IPS-11a (cell line): ENCODE measurements at regions not wholly inside any gene's neighbourhood (a gene's known extent, or its start where the extent isn't known, plus 50 kb on each side); places are given as distances from the start of the nearest gene placed in this dataset.
"Not testable (repeated sequence)": the region's sequence is repeated elsewhere in the genome, so short reads cannot be mapped to it uniquely, and the experiment has no call there.

Experiments
- H3K4me3 ChIP-seq: one replicate; pipeline ENCODE4 v1.5.1; 2013; ENCODE audit warnings: low read depth, low read length, control low read depth

- no peak overlapping the region for H3K4me3 ChIP-seq
Measured at GRCh38 chr12:84161296-84161695, 751.3 kb downstream of the SLC6A15 start.

GRCh38 chr12:84159260-84159659, 753.3 kb downstream of the SLC6A15 start:
- no peak overlapping the region for H3K4me3 ChIP-seq

GRCh38 chr12:84157170-84157569, 755.4 kb downstream of the SLC6A15 start:
- H3K4me3 ChIP-seq: no peak overlapping the region

GRCh38 chr12:84154991-84155930, 757.3 kb downstream of the SLC6A15 start:
- H3K4me3 ChIP-seq: not testable (repeated sequence)

- H3K4me3 ChIP-seq: not testable (repeated sequence)
Measured at GRCh38 chr12:84154439-84154990, 758.1 kb downstream of the SLC6A15 start.

GRCh38 chr12:84150201-84150600, 762.4 kb downstream of the SLC6A15 start:
- H3K4me3 ChIP-seq: no peak overlapping the region

GRCh38 chr12:84148335-84148734, 764.3 kb downstream of the SLC6A15 start:
- H3K4me3 ChIP-seq: no peak overlapping the region

GRCh38 chr12:84136862-84137367, 775.7 kb downstream of the SLC6A15 start:
- H3K4me3 ChIP-seq: no peak overlapping the region

GRCh38 chr12:84135586-84136279, 776.9 kb downstream of the SLC6A15 start:
- no peak overlapping the region for H3K4me3 ChIP-seq

GRCh38 chr12:84134797-84135366, 777.7 kb downstream of the SLC6A15 start:
- no peak overlapping the region for H3K4me3 ChIP-seq

GRCh38 chr12:84131076-84131475, 781.5 kb downstream of the SLC6A15 start:
- H3K4me3 ChIP-seq: no peak overlapping the region

- H3K4me3 ChIP-seq: no peak overlapping the region
Measured at GRCh38 chr12:84128117-84128991, 784.2 kb downstream of the SLC6A15 start.

GRCh38 chr12:84124211-84124610, 788.4 kb downstream of the SLC6A15 start:
- H3K4me3 ChIP-seq: no peak overlapping the region

GRCh38 chr12:84117190-84117589, 795.4 kb downstream of the SLC6A15 start:
- H3K4me3 ChIP-seq: no peak overlapping the region

- no peak overlapping the region for H3K4me3 ChIP-seq
Measured at GRCh38 chr12:84113666-84114065, 798.9 kb downstream of the SLC6A15 start.

GRCh38 chr12:84103886-84104285, 808.7 kb downstream of the SLC6A15 start:
- not testable (repeated sequence) for H3K4me3 ChIP-seq

- H3K4me3 ChIP-seq: not testable (repeated sequence)
Measured at GRCh38 chr12:84101963-84102362, 810.6 kb downstream of the SLC6A15 start.

GRCh38 chr12:84099591-84099990, 813.0 kb downstream of the SLC6A15 start:
- not testable (repeated sequence) for H3K4me3 ChIP-seq

GRCh38 chr12:84091651-84092050, 820.9 kb downstream of the SLC6A15 start:
- no peak overlapping the region for H3K4me3 ChIP-seq

- no peak overlapping the region for H3K4me3 ChIP-seq
Measured at GRCh38 chr12:84089356-84089755, 823.2 kb downstream of the SLC6A15 start.
